ENCODE measurements at regions not wholly inside any gene's neighbourhood (a gene's known extent, or its start where the extent isn't known, plus 50 kb on each side); places are given as distances from the start of the nearest gene placed in this dataset.

- no peak for TF ChIP-seq CTCF (conservative IDR thresholded peaks at IDR 0.05; ENCODE audit: low read depth, low read length)
- TF ChIP-seq EZH2 (IDR thresholded peaks at IDR 0.05; ENCODE audit: low read length, unreplicated experiment), result no peak
- TF ChIP-seq EZH2phosphoT487 (IDR thresholded peaks at IDR 0.05; ENCODE audit: borderline replicate concordance, low read length), result no peak
Observed at GRCh38 chr5:60332244-60333004, 367.5 kb downstream of the DEPDC1B start.
